Esophagus muscularis mucosa (tissue), 4 donors: ENCODE measurements at regions not wholly inside any gene's neighbourhood (a gene's known extent, or its start where the extent isn't known, plus 50 kb on each side); places are given as distances from the start of the nearest gene placed in this dataset.

Experiments used
- CTCF ChIP-seq, 3 experiments: fragments of 200-600 bp in 2 of 3; fragments of 450-650 bp in 1 of 3; sonication (generic) in 2 of 3; IDR thresholded peaks; one replicate each; pipeline ENCODE4 v1.5.1; 2017 to 2019; ENCODE audit warnings: antibody characterized with exemption in 3 of 3, mild to moderate bottlenecking in 2 of 3, moderate library complexity in 1 of 3
- EP300 ChIP-seq: sonication (generic); formaldehyde crosslinking; IDR thresholded peaks from one replicate; pipeline ENCODE4 v1.6.1; 2017; ENCODE audit warnings: antibody characterized with exemption
- POLR2A ChIP-seq: fragments of 450-650 bp; IDR thresholded peaks from one replicate; pipeline ENCODE4 v1.6.1; 2017; ENCODE audit warnings: antibody characterized with exemption, moderate library complexity, mild to moderate bottlenecking, low read depth
- POLR2AphosphoS5 ChIP-seq, 2 donors: sonication (generic); formaldehyde crosslinking; IDR thresholded peaks; one replicate each; pipeline ENCODE4 v1.6.1; 2017; ENCODE audit warnings: antibody characterized with exemption in 2 of 2

DNA sequence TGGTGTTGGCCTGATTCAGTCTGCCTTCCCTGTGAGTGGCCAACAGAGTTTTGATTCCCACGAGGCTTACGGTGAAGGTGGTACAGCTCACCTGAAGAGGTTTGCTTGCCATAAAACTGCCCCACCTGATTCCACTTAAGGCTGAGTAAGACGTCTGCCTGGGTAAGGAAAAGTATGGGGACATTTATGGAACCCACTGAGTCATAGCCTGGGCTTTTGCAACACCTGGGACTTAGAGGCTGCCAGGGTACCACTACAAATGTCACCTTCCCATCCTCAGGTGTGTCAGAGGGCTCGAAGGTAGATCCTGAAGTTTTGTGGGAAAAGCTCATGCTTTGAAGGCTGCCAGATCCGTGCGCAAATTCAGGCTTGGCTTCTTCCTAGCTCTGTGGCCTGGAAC is 56.9 kb upstream of the SLCO2A1 start:
- TF ChIP-seq POLR2A (no peak), CTCF (IDR thresholded peaks at IDR 0.05) (no peak), POLR2AphosphoS5 (IDR thresholded peaks at IDR 0.05) (no peak), EP300 (no peak)
